Mesothelial cell of epicardium (in vitro differentiated cells): ENCODE measurements at regions not wholly inside any gene's neighbourhood (a gene's known extent, or its start where the extent isn't known, plus 50 kb on each side); places are given as distances from the start of the nearest gene placed in this dataset.

Experiments
- DNase-seq, 2 experiments: peaks; one replicate each; pipeline ENCODE4 v3.0.0; 2021; ENCODE audit warnings: low spot score in 2 of 2; ENCODE audit not compliant: unreplicated experiment in 2 of 2
- H3K27ac Mint-ChIP-seq: 2 replicates; pipeline ENCODE4 v1.8.0; 2021; ENCODE audit warnings: mixed read lengths
- H3K27me3 Mint-ChIP-seq: 2 replicates; pipeline ENCODE4 v1.8.0; 2021; ENCODE audit warnings: low read depth, mixed read lengths
- H3K36me3 Mint-ChIP-seq: 2 replicates; pipeline ENCODE4 v1.8.0; 2021; ENCODE audit warnings: mixed read lengths
- H3K4me1 Mint-ChIP-seq: 2 replicates; pipeline ENCODE4 v1.8.0; 2021; ENCODE audit warnings: mixed read lengths
- H3K4me3 Mint-ChIP-seq: 2 replicates; pipeline ENCODE4 v1.8.0; 2021; ENCODE audit warnings: mild to moderate bottlenecking, moderate library complexity, mixed read lengths
- H3K9me3 Mint-ChIP-seq: 2 replicates; pipeline ENCODE4 v1.8.0; 2021; ENCODE audit warnings: mixed read lengths
- TF ChIP-seq, protein P1 (sequence below): fragments of 200-600 bp; sonication (generic); IDR thresholded peaks from one replicate; pipeline ENCODE4 v1.5.0; 2021; ENCODE audit warnings: antibody characterized with exemption; ENCODE audit not compliant: unreplicated experiment

DNA sequence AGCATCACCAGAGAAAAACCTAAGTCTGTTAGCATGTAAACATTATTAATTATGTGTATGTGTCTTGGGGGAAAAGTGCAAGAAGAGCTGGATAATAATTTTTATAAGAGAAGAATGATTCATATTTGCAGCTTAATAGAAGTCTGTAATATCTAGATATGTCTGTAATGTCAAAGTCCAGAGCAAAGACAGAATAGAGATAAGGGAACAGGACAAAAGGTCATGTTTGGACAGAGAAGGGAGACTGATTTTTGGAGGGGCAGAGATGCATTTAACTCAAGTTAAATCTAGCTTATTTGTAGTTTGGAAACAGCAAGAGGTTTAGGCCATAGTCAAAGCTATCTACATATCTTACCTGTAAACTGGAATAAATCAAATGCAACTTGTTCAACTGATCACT, 61.2 kb downstream of the MAGED1 start:
- TF ChIP-seq, protein P1, sequence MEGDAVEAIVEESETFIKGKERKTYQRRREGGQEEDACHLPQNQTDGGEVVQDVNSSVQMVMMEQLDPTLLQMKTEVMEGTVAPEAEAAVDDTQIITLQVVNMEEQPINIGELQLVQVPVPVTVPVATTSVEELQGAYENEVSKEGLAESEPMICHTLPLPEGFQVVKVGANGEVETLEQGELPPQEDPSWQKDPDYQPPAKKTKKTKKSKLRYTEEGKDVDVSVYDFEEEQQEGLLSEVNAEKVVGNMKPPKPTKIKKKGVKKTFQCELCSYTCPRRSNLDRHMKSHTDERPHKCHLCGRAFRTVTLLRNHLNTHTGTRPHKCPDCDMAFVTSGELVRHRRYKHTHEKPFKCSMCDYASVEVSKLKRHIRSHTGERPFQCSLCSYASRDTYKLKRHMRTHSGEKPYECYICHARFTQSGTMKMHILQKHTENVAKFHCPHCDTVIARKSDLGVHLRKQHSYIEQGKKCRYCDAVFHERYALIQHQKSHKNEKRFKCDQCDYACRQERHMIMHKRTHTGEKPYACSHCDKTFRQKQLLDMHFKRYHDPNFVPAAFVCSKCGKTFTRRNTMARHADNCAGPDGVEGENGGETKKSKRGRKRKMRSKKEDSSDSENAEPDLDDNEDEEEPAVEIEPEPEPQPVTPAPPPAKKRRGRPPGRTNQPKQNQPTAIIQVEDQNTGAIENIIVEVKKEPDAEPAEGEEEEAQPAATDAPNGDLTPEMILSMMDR, result no peak
- no peak overlapping the region for H3K27ac Mint-ChIP-seq
- H3K4me1 Mint-ChIP-seq, result no peaks in the 10 kb centered on the region
- H3K9me3 Mint-ChIP-seq, result peaks cover 68% of the 10 kb centered on the region
- no peak for DNase-seq
- H3K36me3 Mint-ChIP-seq, result no peaks in the 10 kb centered on the region
- H3K4me3 Mint-ChIP-seq, result no peak overlapping the region
- no peaks in the 10 kb centered on the region for H3K27me3 Mint-ChIP-seq

DNA sequence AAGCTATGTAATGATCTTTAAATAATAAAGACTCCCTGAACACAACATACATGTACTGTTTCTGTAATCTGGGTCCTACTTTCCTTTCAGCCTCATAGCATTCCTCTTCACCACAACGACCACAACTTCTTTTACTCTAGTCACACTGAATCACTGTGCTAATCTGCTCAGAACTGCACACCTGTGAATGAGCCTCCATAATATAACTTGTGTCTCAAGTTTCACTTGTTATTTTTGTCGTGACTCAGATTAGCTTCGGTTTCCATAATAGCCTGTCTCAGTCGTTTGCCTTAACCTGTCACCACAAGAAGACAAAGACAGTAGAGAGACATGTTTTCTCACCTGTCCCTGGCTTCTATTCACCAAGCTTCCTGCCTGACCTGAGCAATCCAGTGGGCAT, 61.8 kb downstream of the MAGED1 start:
- TF ChIP-seq, protein P1, result no peak
- Mint-ChIP-seq H3K36me3 (no peaks in the 10 kb centered on the region), H3K9me3 (peaks cover 66% of the 10 kb centered on the region), H3K4me1 (no peaks in the 10 kb centered on the region), H3K4me3 (no peak overlapping the region), H3K27ac (no peak overlapping the region), H3K27me3 (no peaks in the 10 kb centered on the region)
- no peak for DNase-seq

DNA sequence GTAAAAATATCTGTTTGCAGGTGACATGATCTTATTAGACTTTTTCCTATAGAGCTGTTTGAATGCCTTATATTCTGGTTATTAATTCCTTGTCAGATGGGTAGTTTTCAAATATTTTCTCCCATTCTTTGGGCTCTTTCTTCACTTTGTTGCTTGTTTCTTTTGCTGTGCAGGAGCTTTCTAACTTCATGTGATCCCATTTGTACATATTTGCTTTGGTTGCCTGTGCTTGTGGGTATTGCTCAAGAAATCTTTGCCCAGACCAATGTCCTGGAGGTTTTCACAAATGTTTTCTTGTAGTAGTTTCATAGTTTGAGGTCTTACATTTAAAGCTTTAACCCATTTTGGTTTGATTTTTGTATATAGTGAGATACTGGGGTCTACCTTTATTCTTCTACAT, 63.0 kb downstream of the MAGED1 start:
- DNase-seq, result no peak
- no peaks in the 10 kb centered on the region for H3K36me3 Mint-ChIP-seq
- no peak overlapping the region for H3K27ac Mint-ChIP-seq
- TF ChIP-seq, protein P1, result no peak
- no peak overlapping the region for H3K4me3 Mint-ChIP-seq
- no peaks in the 10 kb centered on the region for H3K4me1 Mint-ChIP-seq
- H3K9me3 Mint-ChIP-seq, result peaks cover 54% of the 10 kb centered on the region
- H3K27me3 Mint-ChIP-seq, result no peaks in the 10 kb centered on the region

DNA sequence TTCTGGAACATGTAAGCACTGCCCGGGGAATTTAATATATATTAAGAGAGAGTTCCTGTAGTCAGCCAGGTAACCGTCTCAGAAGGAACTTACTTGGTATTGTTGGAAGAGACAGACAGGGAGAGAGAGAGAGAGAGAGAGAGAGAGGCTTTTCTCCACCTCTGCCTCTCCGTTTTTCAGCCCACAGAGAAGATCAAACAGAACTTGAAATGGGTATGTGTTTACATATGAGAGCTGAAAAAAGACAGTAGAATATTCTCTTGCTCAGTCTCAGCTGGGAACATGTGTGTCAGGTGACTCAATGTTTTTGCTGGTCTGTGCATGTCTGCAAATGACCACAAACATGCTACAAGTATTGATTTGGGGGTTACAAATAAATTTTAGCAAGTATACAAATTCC, 81.9 kb downstream of the MAGED1 start:
- Mint-ChIP-seq H3K4me3 (no peak overlapping the region), H3K9me3 (peaks cover 36% of the 10 kb centered on the region), H3K27ac (no peak overlapping the region), H3K36me3 (no peaks in the 10 kb centered on the region), H3K4me1 (no peaks in the 10 kb centered on the region), H3K27me3 (no peaks in the 10 kb centered on the region)
- DNase-seq, result no peak
- TF ChIP-seq, protein P1, result no peak

DNA sequence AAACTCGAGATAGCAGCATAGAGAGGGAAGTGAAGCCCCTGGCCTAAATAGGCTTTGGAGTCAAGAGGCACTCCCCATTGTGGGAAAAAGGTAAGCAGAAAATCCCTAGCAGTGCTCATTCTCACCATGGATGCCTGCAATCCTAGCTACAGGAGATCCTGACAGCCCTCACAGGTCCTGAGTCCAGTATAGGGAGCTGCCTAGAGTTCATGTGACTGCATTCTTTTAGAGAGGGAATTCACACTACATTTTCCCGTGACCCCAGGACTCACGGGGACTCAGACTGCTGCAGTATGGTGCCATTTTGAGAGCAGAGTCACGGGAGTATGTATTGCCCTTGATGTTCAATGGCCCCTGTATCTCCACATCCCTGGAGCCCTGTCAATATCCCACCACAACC, 82.4 kb downstream of the MAGED1 start:
- no peak for DNase-seq
- TF ChIP-seq, protein P1, result no peak
- Mint-ChIP-seq H3K36me3 (no peaks in the 10 kb centered on the region), H3K27ac (no peak overlapping the region), H3K4me1 (no peaks in the 10 kb centered on the region), H3K27me3 (no peaks in the 10 kb centered on the region), H3K4me3 (no peak overlapping the region), H3K9me3 (peaks cover 34% of the 10 kb centered on the region)

DNA sequence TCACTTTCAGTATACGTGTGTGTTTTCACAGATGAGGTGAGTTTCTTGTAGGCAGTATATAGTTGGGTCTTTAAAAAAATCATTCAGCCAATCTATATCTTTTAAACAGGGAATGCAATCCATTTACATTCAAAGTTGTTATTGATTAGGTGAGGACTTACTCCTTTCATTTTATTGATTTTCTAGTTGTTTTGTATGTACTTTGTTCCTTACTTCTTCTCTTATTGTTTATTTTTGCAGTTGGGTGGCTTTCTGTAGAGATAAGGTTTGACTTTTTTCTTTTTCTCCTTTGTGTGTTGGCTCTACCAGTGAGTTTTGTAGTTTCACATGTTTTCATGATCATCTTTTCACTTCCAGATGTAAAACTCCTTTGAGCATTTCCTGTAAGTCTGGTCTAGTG, 83.1 kb downstream of the MAGED1 start:
- no peak overlapping the region for H3K27ac Mint-ChIP-seq
- no peaks in the 10 kb centered on the region for H3K27me3 Mint-ChIP-seq
- no peaks in the 10 kb centered on the region for H3K36me3 Mint-ChIP-seq
- TF ChIP-seq, protein P1, result no peak
- H3K9me3 Mint-ChIP-seq, result peaks cover 34% of the 10 kb centered on the region
- H3K4me3 Mint-ChIP-seq, result no peak overlapping the region
- no peaks in the 10 kb centered on the region for H3K4me1 Mint-ChIP-seq
- no peak for DNase-seq
